Stimulated activated CD8-positive, alpha-beta memory T cell treated with anti-CD3 and anti-CD28 coated beads, Interleukin-7, amount 100 ng/mL, for 48 hours (primary cell): ENCODE measurements at regions not wholly inside any gene's neighbourhood (a gene's known extent, or its start where the extent isn't known, plus 50 kb on each side); places are given as distances from the start of the nearest gene placed in this dataset.
"Not testable (repeated sequence)": the region's sequence is repeated elsewhere in the genome, so short reads cannot be mapped to it uniquely, and the experiment has no call there.

ENCODE experiments used
- DNase-seq, 2 donors: peaks; one replicate each; pipeline ENCODE4 v3.0.0-alpha.2; 2020; ENCODE audit warnings: low read depth in 1 of 2; ENCODE audit errors: extremely low read depth in 1 of 2

DNA sequence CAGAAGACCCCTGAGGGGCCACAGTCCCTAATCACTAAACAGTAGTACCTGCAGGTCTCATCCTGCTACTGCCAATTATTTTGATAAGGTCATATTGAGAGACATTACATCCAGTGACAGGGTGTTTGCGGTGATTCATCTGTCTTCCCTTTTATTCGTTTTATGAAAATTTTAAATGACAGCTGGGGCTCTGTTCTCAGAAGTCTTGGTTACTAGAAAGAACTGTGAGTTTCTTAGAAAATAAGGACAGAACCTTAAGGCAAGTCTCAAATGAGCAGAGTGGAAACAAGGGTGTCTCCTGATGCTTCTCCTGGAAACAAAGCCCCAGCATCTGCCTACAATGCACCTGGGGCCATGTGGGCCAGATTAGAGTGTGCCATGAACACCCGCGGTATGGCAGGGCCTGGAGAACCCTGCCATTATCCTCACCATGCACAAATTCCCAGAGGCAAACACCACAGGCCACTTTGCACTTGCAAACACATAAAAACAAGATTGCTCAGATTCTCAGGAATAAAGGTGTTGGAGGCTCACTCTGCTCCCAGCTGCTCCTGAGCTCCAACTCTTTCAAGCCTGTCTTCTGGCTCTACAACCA is 66.3 kb upstream of the IQSEC1 start:
- no peak for DNase-seq

DNA sequence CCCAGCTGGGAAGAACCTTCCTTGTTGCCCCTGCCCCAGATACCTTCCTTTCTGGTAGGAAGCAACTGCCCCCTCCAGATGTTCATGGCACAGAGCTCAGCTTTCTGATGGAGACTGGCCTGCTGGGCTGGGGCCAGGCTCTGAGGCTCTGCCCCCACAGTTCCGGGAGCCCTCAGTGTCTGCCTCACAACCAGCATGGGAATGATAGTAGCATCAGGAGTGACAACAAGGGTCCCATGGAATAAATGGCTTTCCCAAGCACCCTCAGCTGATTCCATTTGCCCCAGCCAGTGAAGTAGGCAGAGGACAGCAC is 65.6 kb upstream of the IQSEC1 start:
- DNase-seq = no peak

DNA sequence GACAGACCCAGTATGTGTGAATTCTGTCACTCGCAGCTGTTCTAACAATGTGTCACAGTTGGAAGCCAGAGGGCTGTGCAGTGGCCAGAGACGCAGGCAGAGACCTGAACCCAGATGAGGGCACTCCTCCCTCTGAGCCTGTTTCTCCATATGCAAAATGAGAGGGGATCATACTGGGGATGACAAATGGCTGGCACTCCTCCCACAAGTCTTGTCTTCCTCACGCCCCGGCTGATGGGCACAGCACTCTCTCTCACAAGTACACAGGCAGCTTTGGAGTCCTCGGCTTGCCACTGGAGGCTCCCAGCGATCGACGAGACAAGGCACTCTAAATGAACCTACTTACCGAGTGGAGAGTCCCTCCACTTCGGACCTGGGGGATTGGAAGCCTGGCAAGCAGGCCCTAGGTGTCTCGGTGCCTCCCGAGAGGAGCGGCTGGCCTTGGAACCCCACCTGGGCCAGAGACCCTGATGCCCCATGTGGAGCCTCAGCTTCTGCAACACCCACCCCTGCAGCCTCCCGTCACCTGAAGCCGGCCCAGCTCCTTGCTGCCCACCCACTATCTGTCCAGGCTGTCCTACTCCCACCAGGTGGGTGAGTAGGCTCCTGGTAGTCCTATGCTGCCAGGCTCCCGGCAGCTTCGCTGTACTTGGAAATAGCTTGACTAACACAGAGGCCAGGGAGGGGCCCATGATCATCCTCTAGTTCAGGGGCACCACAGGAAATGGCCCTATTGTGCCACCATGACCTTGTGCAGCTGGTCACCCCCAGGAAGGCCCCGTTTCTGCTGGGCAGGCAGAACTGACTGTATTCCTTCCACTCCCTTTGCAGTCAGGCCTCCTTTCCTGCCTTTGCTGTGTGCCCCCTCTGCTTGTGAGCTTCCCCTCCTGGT is 65.0 kb upstream of the IQSEC1 start:
- no peak for DNase-seq

DNA sequence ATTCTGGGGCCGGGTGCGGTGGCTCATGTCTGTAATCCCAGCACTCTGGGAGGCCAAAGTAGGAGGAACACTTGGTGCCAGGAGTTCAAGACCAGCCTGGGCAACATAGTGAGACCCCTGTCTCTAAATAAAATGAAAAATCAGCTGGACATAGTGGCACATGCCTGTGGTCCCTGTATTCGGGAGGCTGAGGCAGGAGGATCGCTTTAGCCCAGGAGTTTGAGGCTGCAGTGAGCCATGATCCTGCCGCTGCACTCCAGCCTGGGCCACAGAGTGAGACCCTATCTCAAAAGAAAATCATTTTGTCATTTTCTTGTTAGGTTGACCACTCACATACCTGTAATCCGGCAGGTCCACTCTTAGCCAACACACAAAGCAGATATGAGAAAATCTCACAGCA is 63.6 kb upstream of the IQSEC1 start:
- not testable (repeated sequence) for DNase-seq

DNA sequence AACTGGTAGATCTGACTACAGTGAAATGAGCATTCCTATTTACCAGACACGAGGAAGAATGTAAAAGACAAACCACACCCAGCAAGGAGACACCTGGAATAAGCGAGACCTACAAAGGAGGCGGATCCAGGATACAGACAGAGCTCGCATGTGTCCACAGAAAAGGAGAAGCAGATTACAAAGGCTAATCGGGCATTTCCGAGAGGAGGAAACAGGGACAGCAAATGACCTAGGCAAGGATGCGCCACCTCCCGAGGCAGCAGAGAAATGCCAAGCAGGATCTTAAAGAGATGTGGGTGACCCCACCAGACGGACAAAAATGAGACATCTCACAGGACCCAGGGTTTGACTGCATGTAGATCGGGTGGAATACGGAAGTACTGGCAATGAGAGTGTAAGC is 63.2 kb upstream of the IQSEC1 start:
- DNase-seq = no peak

DNA sequence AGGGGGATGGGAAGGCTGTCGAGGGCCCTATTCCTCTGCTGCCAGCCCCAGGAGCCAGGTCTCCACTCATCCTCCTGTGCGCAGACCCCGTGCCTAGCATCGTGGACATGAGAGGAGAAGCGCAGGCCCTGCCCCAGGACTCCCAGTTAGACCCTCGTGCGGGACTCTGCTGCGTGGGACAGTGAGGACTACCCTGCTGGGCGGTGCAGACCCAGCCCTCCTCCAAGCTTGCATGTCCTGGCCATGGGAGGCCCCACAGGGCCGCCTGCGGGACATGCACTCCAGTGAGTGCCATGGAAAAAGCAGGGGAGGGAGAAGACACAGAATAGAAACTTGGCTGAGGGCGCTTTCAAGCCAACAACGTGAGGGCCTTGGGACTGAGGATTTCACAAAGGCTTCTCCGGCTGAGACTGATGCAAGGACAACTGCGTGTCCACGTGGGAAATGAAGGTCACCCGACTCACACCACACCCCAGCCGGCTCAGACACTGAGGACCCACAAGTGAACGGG is 62.6 kb upstream of the IQSEC1 start:
- no peak for DNase-seq

DNA sequence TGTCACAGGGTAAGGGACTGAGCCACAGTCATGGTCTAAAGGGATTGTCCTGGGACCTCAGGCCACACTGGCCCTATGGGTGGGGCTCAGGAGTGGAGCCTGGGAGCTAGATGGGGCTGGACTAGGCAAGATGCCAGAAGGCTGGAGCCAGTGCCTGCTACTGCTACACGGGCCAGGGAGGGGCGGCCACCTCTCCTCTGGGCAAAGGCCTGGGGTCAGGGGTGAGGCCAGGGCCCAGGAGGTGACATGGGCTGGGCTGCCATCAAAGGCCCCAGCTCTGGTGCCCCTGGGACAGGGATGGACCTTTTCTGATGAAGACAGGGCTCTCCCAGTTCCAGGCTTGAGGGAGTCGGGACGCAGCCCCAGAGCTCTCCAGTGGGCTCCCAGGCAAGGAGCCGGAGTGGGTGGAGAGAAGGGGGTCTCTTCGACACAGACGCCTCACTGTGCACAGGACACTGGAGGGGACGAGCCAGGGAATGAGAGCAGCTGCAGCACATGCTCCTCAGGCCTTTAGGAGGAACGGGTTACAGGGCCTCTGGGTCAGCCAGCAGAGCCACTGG is 62.1 kb upstream of the IQSEC1 start:
- DNase-seq = no peak

DNA sequence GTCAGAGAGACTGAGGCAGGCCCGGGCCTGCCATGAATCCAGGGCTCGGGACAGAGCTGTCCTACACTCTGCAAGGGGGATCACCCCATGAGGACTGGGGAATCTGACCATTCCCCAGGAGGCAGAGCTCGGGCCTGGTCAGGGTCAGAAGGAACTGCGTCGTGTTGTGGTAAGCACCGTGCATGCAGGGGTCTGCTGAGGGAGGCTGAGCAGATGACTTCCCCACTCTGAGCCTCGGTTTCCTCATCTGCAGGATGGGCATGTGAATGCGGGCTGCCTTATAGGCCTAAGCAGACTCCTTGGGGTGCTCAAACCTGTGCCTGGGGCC is 61.6 kb upstream of the IQSEC1 start:
- no peak for DNase-seq

DNA sequence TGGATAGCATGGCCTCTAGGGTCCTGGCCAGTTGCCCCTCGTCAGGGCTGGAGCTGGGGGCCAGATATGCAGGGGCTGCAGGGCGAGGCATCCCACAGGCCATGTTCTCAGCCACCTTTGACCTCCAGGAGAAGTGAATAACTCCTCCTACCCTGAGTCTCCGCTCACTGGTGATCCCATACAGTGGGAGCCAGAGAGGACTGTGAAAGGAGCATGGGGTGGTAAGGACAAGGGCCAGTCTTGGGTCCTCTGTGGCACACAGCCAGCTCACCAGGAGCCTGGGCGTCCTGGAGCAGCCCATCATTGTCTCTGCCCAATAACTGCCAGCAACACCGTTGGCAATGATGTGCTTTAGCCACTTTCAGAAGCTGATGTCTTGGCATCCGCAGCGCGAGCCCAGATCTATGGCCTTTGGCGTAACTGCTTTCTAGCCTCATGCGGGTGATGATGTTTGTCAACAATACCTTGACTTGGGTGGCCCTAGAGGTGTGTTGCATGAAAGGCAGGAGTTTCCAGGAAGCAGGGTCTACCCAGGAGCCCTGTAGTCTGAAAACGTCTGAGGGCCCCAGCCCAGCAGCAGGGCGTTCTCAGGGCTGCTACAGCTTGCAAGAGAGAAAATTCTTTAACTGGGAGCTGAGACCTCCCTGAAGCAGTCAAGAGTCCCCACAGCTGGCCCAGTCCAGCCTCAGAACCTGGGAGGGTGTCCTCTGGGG is 61.1 kb upstream of the IQSEC1 start:
- DNase-seq = no peak

DNA sequence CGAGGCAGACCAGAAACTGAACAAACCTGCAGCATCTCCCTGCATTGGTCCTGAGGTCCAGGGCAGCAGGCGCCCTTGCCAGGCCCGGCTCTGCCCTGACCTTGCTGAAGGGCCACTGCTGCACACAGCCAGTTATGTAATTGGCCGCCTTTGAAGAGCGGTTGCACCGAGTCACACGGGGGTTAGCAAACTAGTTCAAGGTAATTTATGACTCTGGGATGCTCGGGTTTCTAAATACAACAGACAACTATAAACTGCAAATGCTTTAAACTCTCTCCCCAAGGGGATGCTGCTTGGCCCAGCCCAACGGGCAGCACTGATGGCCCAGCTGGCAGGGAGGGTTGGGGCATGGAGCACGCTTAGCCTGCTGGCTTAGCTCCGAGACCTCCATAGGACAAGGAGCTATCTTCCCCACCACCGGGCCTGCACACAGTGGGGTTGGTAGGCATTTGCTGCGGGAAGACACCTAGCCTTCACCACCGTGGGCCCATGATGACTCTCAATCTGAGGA is 60.3 kb upstream of the IQSEC1 start:
- DNase-seq = no peak

DNA sequence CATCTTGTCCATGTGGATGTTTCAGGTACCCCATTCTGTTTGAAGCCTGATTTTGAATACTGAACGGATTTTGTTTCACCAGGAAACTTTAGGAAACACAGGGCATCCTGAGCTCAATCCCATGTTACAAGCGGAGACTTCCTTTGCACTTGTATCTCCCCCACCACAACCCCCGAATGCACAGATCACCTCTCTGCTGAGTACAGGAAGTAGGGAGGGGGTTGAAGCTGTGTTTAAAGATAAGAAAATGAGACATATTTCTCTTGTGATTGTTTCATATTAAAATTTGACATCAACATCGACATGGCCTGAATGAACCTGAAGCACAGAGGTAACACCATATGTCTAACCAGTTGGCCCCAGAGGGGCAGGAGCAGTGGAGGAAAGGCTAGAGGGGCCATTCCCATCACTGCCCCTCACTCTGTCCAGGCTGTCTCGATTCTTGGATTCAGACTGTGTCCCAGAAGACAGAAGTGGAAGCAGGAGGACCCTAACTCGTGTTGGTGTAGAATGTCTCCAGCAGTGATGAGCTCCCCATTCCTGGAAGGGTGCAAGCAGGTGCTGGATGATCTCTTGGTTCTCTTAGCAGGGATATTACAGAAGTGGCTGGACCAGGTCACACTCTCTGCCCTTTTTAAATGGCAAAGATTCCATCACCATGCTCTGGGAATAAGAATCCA is 59.6 kb upstream of the IQSEC1 start:
- no peak for DNase-seq

DNA sequence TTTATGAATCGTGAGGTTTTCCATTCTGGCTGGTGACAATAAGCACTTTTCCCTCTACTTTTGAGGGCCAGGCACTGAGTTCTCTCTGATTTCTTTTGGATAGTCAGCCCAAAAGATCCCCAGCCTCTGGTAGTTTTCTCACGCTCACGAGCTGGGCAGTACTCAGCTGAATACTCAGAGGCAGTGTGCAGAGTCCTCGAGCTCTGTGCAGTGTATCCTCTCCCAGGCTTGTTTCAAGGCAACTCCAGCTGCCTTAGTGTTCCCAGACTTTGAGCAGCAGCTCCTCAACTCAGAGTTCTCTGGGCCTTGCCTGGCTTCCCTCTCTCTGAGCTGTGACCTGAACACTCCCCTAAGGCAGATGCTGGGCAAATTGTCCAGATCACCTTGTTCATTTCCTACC is 59.1 kb upstream of the IQSEC1 start:
- DNase-seq = no peak

DNA sequence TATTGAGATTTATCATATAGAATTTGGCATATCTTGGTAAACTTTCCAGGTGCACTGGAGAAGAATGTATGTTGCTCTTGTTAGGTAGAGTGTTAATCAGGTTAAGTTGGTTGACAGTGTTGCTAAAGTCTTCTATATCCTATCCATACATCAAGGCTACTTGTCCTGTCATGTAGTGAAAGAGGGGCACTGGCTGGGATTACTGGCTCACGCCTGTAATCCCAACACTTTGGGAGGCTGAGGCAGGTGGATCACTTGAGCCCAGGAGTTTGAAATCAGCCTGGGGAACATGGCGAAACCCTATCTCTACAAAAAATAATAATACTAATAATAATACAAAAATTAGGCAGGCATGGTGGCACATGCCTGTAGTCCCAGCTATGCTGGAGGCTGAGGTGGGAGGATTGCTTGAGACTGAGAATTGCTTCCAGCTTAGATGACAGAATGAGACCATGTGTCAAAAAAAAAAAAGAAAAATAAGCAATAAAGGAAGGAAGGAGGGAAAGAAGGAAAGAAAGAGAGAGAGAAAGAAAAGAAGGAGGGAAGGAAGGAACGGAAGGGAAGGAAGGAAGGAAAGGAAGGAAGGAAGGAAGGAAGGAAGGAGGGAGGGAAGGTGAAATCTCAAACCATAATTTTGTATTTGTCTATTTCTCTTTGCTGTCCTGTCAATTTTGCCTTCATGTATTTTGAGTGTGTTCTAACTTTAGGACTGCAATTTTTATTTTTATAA is 57.4 kb upstream of the IQSEC1 start:
- no peak for DNase-seq

DNA sequence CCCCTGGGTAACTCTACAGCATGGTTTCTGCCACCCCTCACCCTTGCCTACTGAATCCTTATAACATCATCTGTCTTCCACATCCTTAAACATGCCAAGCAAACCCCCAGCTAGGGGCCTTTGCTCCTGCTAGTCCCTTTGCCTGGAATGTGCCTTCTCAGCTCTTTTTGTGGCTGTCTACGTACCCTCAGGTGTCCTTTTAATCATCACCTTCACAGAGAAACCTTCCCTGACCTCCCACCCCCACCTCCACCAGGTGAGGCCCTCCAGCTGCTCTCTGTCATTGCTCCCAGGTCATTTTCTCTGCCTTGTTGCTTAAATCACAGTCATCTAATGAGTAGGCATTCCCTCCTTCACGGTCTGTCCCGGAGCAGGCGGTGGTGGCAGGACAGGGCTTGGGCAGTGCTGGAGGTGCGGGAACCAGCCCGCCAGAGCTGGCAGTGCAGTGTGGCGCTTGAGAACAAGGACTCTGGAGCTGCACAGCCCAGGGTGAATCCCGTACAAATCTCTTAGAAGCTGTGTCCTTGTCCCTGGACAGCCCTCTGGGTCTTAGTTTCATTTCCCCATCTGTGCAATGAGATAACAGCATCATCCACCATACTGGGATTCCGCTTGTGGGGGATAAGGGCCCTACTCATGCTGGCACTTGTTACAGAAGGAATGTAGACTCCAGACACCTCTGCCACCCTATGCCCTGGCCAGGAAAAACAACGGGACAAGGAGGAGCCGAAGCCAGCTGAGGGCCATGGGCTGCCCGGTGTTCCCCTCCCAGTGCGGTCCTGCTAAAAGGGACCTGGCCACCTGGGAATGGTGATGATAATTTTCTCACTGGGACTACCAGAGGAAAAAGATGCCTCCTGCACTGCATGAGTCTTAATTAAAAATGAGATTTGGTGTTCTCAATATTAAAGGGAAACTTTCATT is 52.1 kb upstream of the IQSEC1 start:
- DNase-seq = no peak

DNA sequence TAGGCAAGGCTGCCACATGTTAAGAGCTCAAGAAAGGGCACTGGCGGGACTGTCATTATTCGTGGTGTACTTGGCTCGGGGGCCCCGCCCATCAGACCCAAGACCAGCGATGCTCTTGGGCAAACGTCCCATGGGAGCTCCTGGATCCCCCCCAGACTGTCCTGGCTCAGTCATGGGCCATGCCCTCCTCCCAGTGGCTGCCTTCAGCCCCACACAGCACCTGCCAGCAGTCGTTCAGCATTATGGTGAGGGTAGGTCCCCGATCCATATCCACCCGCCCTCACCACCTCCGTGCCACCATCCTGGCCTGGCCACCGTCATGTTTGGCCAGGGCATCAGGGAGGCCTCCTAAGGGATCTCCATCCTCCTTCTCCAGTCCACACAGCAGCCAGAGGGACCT is 51.4 kb upstream of the IQSEC1 start:
- no peak for DNase-seq

DNA sequence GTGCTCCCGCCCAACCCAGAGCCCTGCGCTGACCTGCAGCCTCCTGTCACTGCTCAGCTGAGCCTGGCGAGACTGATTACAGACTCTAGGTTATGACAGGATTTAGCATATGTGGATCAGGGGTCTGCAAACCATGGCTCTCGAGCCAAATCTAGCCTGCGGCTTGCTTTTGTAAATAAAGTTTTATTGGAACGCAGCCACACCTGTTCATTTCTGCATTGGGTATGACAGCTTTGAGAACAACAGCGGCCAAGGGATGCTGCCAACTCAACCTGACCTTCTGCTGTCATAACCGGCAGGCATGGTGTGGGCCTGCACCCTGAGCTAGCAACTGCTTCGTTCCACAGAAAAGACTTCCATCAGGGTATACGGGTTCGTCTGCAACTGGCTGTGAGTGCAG is 50.5 kb upstream of the IQSEC1 start:
- no peak for DNase-seq

DNA sequence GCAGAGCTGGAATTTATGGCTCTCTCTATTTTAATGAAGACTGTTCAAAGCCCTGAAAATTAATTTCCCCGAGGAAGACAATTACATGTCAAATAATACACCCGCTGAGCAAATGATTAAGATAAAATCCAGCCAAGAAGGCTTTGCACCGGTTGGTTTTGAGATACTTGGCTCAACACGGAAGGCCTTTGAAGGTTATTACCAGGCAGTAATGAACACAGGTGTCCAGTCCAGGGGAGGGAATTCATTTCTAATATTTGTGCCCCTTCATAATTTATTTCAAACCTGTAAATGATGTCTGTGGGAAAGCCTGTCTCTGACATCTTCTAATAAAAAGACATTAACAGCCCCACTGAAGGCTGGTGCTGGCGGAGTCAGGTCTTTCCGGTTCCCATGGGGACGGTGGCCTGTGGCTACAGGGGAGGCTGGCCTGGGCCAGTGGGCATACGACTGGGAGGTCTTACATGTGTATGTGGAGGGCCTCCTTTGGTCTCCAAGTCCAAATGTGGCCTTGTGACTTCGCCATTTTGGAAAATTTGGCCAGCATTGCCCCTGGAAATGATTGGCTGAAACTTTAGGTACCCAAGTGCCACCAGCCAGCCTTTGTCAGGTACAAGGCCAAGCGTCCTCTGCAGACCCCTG is 49.9 kb upstream of the IQSEC1 start:
- DNase-seq = no peak
